Stimulated activated CD8-positive, alpha-beta memory T cell treated with anti-CD3 and anti-CD28 coated beads, Interleukin-4, amount 100 ng/mL, for 48 hours (primary cell): ENCODE measurements at regions not wholly inside any gene's neighbourhood (a gene's known extent, or its start where the extent isn't known, plus 50 kb on each side); places are given as distances from the start of the nearest gene placed in this dataset.
A peak's percentile ranks its signal among the peaks of the same experiment; 100 is the strongest.

Experiments used
- DNase-seq: peaks from one replicate; pipeline ENCODE4 v3.0.0-alpha.2; 2020

- DNase-seq, result no peak
Measured at GRCh38 chr2:8224347-8225190, 457.3 kb upstream of the ID2 start.

- DNase-seq, result no peak
Measured at GRCh38 chr2:8225266-8225665, 456.6 kb upstream of the ID2 start.

- DNase-seq, result no peak
Measured at GRCh38 chr2:8225798-8226197, 456.1 kb upstream of the ID2 start.

GRCh38 chr2:8229546-8229986 is 452.3 kb upstream of the ID2 start:
- DNase-seq, result peak; percentile 50

- DNase-seq, result no peak
Measured at GRCh38 chr2:8230466-8230865, 451.4 kb upstream of the ID2 start.

- DNase-seq, result no peak
Measured at GRCh38 chr2:8231902-8232301, 450.0 kb upstream of the ID2 start.

- DNase-seq, result no peak
Measured at GRCh38 chr2:8232871-8233270, 449.0 kb upstream of the ID2 start.

- no peak for DNase-seq
Measured at GRCh38 chr2:8234253-8234652, 447.6 kb upstream of the ID2 start.

GRCh38 chr2:8234757-8235374 is 447.0 kb upstream of the ID2 start:
- DNase-seq, result no peak

- no peak for DNase-seq
Measured at GRCh38 chr2:8235419-8235818, 446.4 kb upstream of the ID2 start.

- DNase-seq, result no peak
Measured at GRCh38 chr2:8236391-8236790, 445.5 kb upstream of the ID2 start.

- no peak for DNase-seq
Measured at GRCh38 chr2:8238521-8239230, 443.2 kb upstream of the ID2 start.

- DNase-seq, result peak; percentile 31
Measured at GRCh38 chr2:8239531-8240088, 442.2 kb upstream of the ID2 start.

GRCh38 chr2:8241317-8241716 is 440.5 kb upstream of the ID2 start:
- no peak for DNase-seq

GRCh38 chr2:8242739-8243138 is 439.1 kb upstream of the ID2 start:
- no peak for DNase-seq

GRCh38 chr2:8243748-8244400 is 438.0 kb upstream of the ID2 start:
- DNase-seq, result no peak

GRCh38 chr2:8244639-8245038 is 437.2 kb upstream of the ID2 start:
- DNase-seq, result no peak

- DNase-seq, result no peak
Measured at GRCh38 chr2:8246137-8246536, 435.7 kb upstream of the ID2 start.

GRCh38 chr2:8247905-8248622 is 433.8 kb upstream of the ID2 start:
- no peak for DNase-seq

GRCh38 chr2:8248623-8248957 is 433.3 kb upstream of the ID2 start:
- DNase-seq, result no peak

- DNase-seq, result no peak
Measured at GRCh38 chr2:8249141-8249540, 432.7 kb upstream of the ID2 start.

- no peak for DNase-seq
Measured at GRCh38 chr2:8249769-8250168, 432.1 kb upstream of the ID2 start.
